Caco-2 (cell line): ENCODE measurements at regions not wholly inside any gene's neighbourhood (a gene's known extent, or its start where the extent isn't known, plus 50 kb on each side); places are given as distances from the start of the nearest gene placed in this dataset.
"Not testable (repeated sequence)": the region's sequence is repeated elsewhere in the genome, so short reads cannot be mapped to it uniquely, and the experiment has no call there.

Experiments
- BruUV-seq: library from RNA; stranded (reverse); fragments of 400-500 nt; replicated peaks from 2 replicates; lab custom pipeline; 2021; lab: Mats Ljungman, UMichigan
- CTCF ChIA-PET: fragments of 300-600 bp; sonication (Branson Sonifier 250); formaldehyde crosslinking; loops from one replicate; lab custom pipeline; 2022; ENCODE audit warnings: antibody characterized with exemption; lab: Charles Lee
- POLR2A ChIA-PET: fragments of 300-600 bp; sonication (Branson Sonifier 250); formaldehyde crosslinking; loops from one replicate; lab custom pipeline; 2022; ENCODE audit warnings: antibody characterized with exemption; lab: Charles Lee
- DNase-seq, 2 experiments: peaks; one replicate each; pipeline versions ENCODE4 v3.0.0 to v3.0.0-alpha.2; 2020 to 2022
- H3K27me3 ChIP-seq: replicated peaks from 2 replicates; pipeline ENCODE4 v1.6.0; 2011; ENCODE audit warnings: low read length; ENCODE audit not compliant: control insufficient read depth, insufficient read depth
- H3K36me3 ChIP-seq: 2 replicates; pipeline ENCODE4 v1.5.1; 2011; ENCODE audit warnings: low read length; ENCODE audit not compliant: control insufficient read depth, insufficient read depth
- H3K4me1 ChIP-seq: fragments of 250-450 bp; sonication (Bioruptor Pico); 2 replicates; pipeline ENCODE4 v1.5.1; 2020; ENCODE audit warnings: mild to moderate bottlenecking
- H3K4me3 ChIP-seq: 2 replicates; pipeline ENCODE4 v1.5.1; 2011; ENCODE audit warnings: low read depth, mild to moderate bottlenecking, control low read depth, low read length
- H3K9me3 ChIP-seq: fragments of 250-450 bp; sonication (Bioruptor Pico); 2 replicates; pipeline ENCODE4 v1.5.1; 2020; ENCODE audit warnings: mild to moderate bottlenecking, moderate library complexity
- H3K27ac Mint-ChIP-seq: one replicate; pipeline ENCODE4 v1.8.0; 2022; ENCODE audit warnings: mixed read lengths; ENCODE audit not compliant: unreplicated experiment
- H3K27me3 Mint-ChIP-seq: one replicate; pipeline ENCODE4 v1.8.0; 2022; ENCODE audit warnings: mixed read lengths; ENCODE audit not compliant: insufficient read depth, unreplicated experiment
- H3K36me3 Mint-ChIP-seq: one replicate; pipeline ENCODE4 v1.8.0; 2022; ENCODE audit warnings: mild to moderate bottlenecking, mixed read lengths; ENCODE audit not compliant: insufficient read depth, unreplicated experiment
- H3K4me1 Mint-ChIP-seq: one replicate; pipeline ENCODE4 v1.8.0; 2022; ENCODE audit warnings: low read depth, mixed read lengths; ENCODE audit not compliant: unreplicated experiment
- H3K4me3 Mint-ChIP-seq: one replicate; pipeline ENCODE4 v1.8.0; 2022; ENCODE audit warnings: mild to moderate bottlenecking, moderate library complexity, mixed read lengths; ENCODE audit not compliant: unreplicated experiment
- H3K9me3 Mint-ChIP-seq: one replicate; pipeline ENCODE4 v1.8.0; 2022; ENCODE audit warnings: mixed read lengths; ENCODE audit not compliant: unreplicated experiment
- CTCF ChIP-seq, 2 experiments: fragments of 200-600 bp in 1 of 2; IDR thresholded peaks; 1 replicate in 1 of 2; 2 replicates in 1 of 2; pipeline versions ENCODE4 v1.5.1 to v1.8.0; 2011 to 2022; ENCODE audit warnings: antibody characterized with exemption in 1 of 2, control low read depth in 1 of 2, inconsistent platforms in 1 of 2, low read depth in 1 of 2, low read length in 1 of 2, mild to moderate bottlenecking in 1 of 2, moderate library complexity in 1 of 2; ENCODE audit not compliant: insufficient read depth in 1 of 2, severe bottlenecking in 1 of 2, unreplicated experiment in 1 of 2
- intact Hi-C: fragments of 100-400 bp; cut with micrococcal nuclease; formaldehyde crosslinking; loops from one replicate; pipeline ENCODE4 v1.10.0; 2022; ENCODE audit not compliant: unreplicated experiment

DNA sequence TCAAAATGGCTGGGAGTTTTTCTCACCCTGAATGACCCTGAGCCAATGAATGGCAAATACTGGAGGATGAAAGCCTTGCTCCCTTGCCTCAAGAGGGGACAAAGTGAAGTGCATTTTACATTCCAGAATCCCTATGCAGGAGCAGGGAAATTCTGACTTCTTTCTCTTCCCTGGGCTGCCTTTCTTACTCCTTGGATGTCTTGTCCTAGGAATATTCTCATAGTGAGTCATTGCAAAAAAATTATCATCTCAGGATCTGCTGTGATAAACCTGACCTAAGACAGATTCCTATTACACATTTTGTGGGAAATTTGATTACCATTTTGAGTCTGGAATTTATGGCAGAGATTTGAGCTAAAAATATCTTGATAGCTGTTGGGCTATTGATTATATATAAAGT is 199.9 kb downstream of the TMA16 start:
- no TSS peak for BruUV-seq
- POLR2A ChIA-PET = no interaction called here
- intact Hi-C loops = no loop called here
- CTCF ChIA-PET = no interaction called here
- H3K27me3 Mint-ChIP-seq = no peaks in the 10 kb centered on the region
- H3K27me3 ChIP-seq = no peaks in the 10 kb centered on the region
- TF ChIP-seq CTCF (IDR thresholded peaks at IDR 0.05; ENCODE audit: insufficient read depth in 1 of 2, low read depth in 1 of 2, low read length in 1 of 2, severe bottlenecking in 1 of 2, unreplicated experiment in 1 of 2) = no peak
- H3K36me3 ChIP-seq = no peaks in the 10 kb centered on the region
- H3K9me3 ChIP-seq = no peaks in the 10 kb centered on the region
- H3K4me1 ChIP-seq = 0 out of 2 replicates have a peak, but pooled peaks cover 3% of the 10 kb centered on the region
- no peaks in the 10 kb centered on the region for H3K36me3 Mint-ChIP-seq
- H3K4me3 Mint-ChIP-seq = no peak overlapping the region
- no peak overlapping the region for H3K4me3 ChIP-seq
- DNase-seq = no peak
- no peaks in the 10 kb centered on the region for H3K4me1 Mint-ChIP-seq
- no peaks in the 10 kb centered on the region for H3K9me3 Mint-ChIP-seq
- H3K27ac Mint-ChIP-seq = no peak overlapping the region

GRCh38 chr4:163697121-163697520 is 202.6 kb downstream of the TMA16 start:
- POLR2A ChIA-PET = no interaction called here
- no TSS peak for BruUV-seq
- Histone ChIP-seq H3K9me3 (no peaks in the 10 kb centered on the region), H3K4me1 (0 out of 2 replicates have a peak, but pooled peaks cover 3% of the 10 kb centered on the region), H3K4me3 (no peak overlapping the region), H3K36me3 (no peaks in the 10 kb centered on the region), H3K27me3 (no peaks in the 10 kb centered on the region)
- no peaks in the 10 kb centered on the region for H3K36me3 Mint-ChIP-seq
- no peak overlapping the region for H3K27ac Mint-ChIP-seq
- H3K27me3 Mint-ChIP-seq = no peaks in the 10 kb centered on the region
- no peak overlapping the region for H3K4me3 Mint-ChIP-seq
- no peak for DNase-seq
- no peaks in the 10 kb centered on the region for H3K4me1 Mint-ChIP-seq
- intact Hi-C loops = no loop called here
- CTCF ChIA-PET = interaction anchor here (0.6 kb wide), 1 partner anchor 147 kb away, joined by 4 read pairs; no protein-coding TSS in a partner anchor
- TF ChIP-seq CTCF (IDR thresholded peaks at IDR 0.05; ENCODE audit: insufficient read depth in 1 of 2, low read depth in 1 of 2, low read length in 1 of 2, severe bottlenecking in 1 of 2, unreplicated experiment in 1 of 2) = no peak
- H3K9me3 Mint-ChIP-seq = no peaks in the 10 kb centered on the region

DNA sequence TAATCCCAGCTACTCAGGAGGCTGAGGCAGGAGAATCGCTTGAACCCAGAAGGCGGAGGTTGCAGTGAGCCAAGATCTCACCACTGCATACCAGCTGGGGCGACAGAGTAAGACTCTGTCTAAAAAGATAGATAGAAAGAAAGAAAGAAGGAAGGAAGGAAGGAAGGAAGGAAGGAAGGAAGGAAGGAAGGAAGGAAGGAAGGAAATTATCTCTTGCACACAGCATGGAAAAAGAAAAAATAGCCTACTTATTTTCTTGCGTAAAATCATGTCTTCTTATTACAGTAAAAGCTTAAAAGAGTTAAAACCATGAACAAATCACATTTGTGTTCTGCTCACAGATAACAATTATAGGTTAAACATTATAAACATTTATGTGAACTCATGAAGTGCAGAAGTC is 205.9 kb downstream of the TMA16 start:
- H3K36me3 Mint-ChIP-seq, H3K4me3 Mint-ChIP-seq, intact Hi-C loops, H3K36me3 ChIP-seq, CTCF ChIA-PET, BruUV-seq, H3K27ac Mint-ChIP-seq, H3K4me1 Mint-ChIP-seq, H3K9me3 Mint-ChIP-seq, H3K4me3 ChIP-seq, POLR2A ChIA-PET, H3K27me3 ChIP-seq, H3K9me3 ChIP-seq, H3K27me3 Mint-ChIP-seq, DNase-seq, H3K4me1 ChIP-seq: not testable (repeated sequence)

- Mint-ChIP-seq H3K27me3 (no peaks in the 10 kb centered on the region), H3K4me1 (no peaks in the 10 kb centered on the region), H3K36me3 (no peaks in the 10 kb centered on the region), H3K4me3 (no peak overlapping the region), H3K27ac (no peak overlapping the region), H3K9me3 (no peaks in the 10 kb centered on the region)
- Histone ChIP-seq H3K4me1 (no peaks in the 10 kb centered on the region), H3K36me3 (no peaks in the 10 kb centered on the region), H3K9me3 (no peaks in the 10 kb centered on the region), H3K27me3 (no peaks in the 10 kb centered on the region), H3K4me3 (no peak overlapping the region)
- ChIA-PET CTCF (no interaction called here), POLR2A (no interaction called here)
- intact Hi-C loops = no loop called here
- DNase-seq = no peak
- no peak for TF ChIP-seq CTCF (IDR thresholded peaks at IDR 0.05; ENCODE audit: insufficient read depth in 1 of 2, low read depth in 1 of 2, low read length in 1 of 2, severe bottlenecking in 1 of 2, unreplicated experiment in 1 of 2)
- BruUV-seq = no TSS peak
These were observed 207.4 kb downstream of the TMA16 start for GRCh38 chr4:163701916-163702315.
